Progenitor cell of endocrine pancreas (in vitro differentiated cells): ENCODE measurements at regions not wholly inside any gene's neighbourhood (a gene's known extent, or its start where the extent isn't known, plus 50 kb on each side); places are given as distances from the start of the nearest gene placed in this dataset.

ENCODE experiments used
- DNase-seq: peaks from one replicate; pipeline ENCODE4 v3.0.0; 2021; ENCODE audit warnings: low spot score; ENCODE audit not compliant: unreplicated experiment
- H3K27ac Mint-ChIP-seq: 2 replicates; pipeline ENCODE4 v1.8.0; 2021; ENCODE audit warnings: mild to moderate bottlenecking, moderate library complexity, mixed read lengths
- H3K27me3 Mint-ChIP-seq: 2 replicates; pipeline ENCODE4 v1.8.0; 2021; ENCODE audit warnings: mixed read lengths
- H3K36me3 Mint-ChIP-seq: 2 replicates; pipeline ENCODE4 v1.8.0; 2022; ENCODE audit warnings: mixed read lengths; ENCODE audit not compliant: insufficient read depth
- H3K4me1 Mint-ChIP-seq: 2 replicates; pipeline ENCODE4 v1.8.0; 2021; ENCODE audit warnings: low read depth, mixed read lengths
- H3K4me3 Mint-ChIP-seq: 2 replicates; pipeline ENCODE4 v1.8.0; 2021; ENCODE audit warnings: low read depth, mild to moderate bottlenecking, moderate library complexity, mixed read lengths
- H3K9me3 Mint-ChIP-seq: 2 replicates; pipeline ENCODE4 v1.8.0; 2021; ENCODE audit warnings: low read depth, mixed read lengths
- TF ChIP-seq, protein P1 (sequence below): fragments of 200-600 bp; sonication (generic); IDR thresholded peaks from one replicate; pipeline ENCODE4 v1.5.0; 2021; ENCODE audit warnings: antibody characterized with exemption, mild to moderate bottlenecking; ENCODE audit not compliant: unreplicated experiment

GRCh38 chr13:34152996-34153395, 335.0 kb downstream of the RFC3 start:
- no peaks in the 10 kb centered on the region for H3K9me3 Mint-ChIP-seq
- TF ChIP-seq, protein P1, sequence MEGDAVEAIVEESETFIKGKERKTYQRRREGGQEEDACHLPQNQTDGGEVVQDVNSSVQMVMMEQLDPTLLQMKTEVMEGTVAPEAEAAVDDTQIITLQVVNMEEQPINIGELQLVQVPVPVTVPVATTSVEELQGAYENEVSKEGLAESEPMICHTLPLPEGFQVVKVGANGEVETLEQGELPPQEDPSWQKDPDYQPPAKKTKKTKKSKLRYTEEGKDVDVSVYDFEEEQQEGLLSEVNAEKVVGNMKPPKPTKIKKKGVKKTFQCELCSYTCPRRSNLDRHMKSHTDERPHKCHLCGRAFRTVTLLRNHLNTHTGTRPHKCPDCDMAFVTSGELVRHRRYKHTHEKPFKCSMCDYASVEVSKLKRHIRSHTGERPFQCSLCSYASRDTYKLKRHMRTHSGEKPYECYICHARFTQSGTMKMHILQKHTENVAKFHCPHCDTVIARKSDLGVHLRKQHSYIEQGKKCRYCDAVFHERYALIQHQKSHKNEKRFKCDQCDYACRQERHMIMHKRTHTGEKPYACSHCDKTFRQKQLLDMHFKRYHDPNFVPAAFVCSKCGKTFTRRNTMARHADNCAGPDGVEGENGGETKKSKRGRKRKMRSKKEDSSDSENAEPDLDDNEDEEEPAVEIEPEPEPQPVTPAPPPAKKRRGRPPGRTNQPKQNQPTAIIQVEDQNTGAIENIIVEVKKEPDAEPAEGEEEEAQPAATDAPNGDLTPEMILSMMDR: no peak
- H3K4me3 Mint-ChIP-seq: no peak overlapping the region
- H3K27ac Mint-ChIP-seq: peak overlapping the region; percentile 93
- no peaks in the 10 kb centered on the region for H3K36me3 Mint-ChIP-seq
- no peaks in the 10 kb centered on the region for H3K27me3 Mint-ChIP-seq
- H3K4me1 Mint-ChIP-seq: peaks cover 47% of the 10 kb centered on the region
- DNase-seq: no peak

GRCh38 chr13:34153428-34154180, 335.7 kb downstream of the RFC3 start:
- Mint-ChIP-seq H3K4me1 (peaks cover 47% of the 10 kb centered on the region), H3K36me3 (no peaks in the 10 kb centered on the region), H3K4me3 (peak overlapping the region; percentile 48), H3K27ac (peak overlapping the region; percentile 93), H3K27me3 (no peaks in the 10 kb centered on the region), H3K9me3 (no peaks in the 10 kb centered on the region)
- TF ChIP-seq, protein P1: no peak
- DNase-seq: no peak

DNA sequence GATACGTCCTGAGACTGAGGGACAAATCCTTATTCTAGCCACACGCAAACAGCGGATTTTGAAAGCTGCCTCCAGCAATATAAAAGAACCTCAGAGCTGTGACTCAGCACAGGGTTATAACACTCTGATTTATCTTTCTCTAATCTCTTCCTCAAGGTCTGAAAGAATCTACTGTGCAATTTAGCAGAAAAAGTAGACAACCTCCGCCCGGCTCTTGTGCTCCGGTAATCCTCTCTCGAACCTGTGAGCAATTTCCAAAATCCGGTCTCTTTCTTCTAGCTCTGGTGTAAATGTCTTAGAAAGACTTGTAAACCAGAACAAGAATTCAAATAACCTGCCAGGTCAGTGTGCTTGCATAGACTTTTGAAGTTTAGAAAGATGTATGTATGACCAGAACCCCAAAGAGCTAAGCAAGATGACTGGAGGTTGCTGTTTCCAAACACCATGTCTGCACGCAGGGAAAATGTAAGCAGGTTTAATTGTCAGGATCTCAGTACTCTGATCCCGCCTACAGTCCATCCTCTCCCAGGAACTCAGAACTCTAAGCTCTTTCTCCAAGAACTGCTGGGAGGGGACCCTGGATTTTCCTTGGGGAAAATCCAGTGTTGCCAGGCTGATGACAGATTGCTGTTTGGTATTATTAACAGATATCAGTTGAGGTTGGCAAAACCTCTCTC, 338.1 kb downstream of the RFC3 start:
- peak overlapping the region; percentile 94 for H3K27ac Mint-ChIP-seq
- peak overlapping the region; percentile 35 for H3K4me3 Mint-ChIP-seq
- H3K9me3 Mint-ChIP-seq: peaks cover 3% of the 10 kb centered on the region
- no peak for DNase-seq
- H3K36me3 Mint-ChIP-seq: no peaks in the 10 kb centered on the region
- H3K4me1 Mint-ChIP-seq: peaks cover 47% of the 10 kb centered on the region
- TF ChIP-seq, protein P1: no peak
- H3K27me3 Mint-ChIP-seq: no peaks in the 10 kb centered on the region

DNA sequence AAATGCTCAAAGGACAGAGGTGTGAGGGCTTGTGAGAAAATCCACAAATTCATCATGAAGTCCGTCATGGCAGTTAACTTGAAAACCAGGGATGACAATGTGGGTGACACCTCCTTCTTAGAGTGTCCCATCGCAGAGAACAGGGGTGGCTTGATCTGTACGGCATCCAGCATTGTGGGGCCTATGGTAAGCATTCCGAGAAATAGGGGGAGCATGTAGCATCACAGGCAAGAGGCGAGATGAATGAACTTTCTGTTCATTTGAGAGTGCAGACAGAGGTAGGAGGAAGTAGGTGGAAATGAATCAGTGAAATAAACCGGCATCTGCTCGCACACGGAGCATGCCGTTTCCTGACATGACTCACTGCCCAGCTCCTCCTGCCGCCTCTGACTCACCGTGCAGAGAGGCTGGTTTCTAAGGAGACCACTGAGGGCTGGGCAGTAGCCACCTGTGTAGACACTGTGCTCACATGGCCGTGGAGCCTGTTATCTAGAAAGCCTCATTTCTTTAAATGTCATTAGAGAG, 339.0 kb downstream of the RFC3 start:
- Mint-ChIP-seq H3K9me3 (peaks cover 3% of the 10 kb centered on the region), H3K4me3 (peak overlapping the region; percentile 17), H3K27me3 (no peaks in the 10 kb centered on the region), H3K4me1 (peaks cover 50% of the 10 kb centered on the region), H3K36me3 (no peaks in the 10 kb centered on the region), H3K27ac (peak overlapping the region; percentile 94)
- DNase-seq: peak; percentile 19
- TF ChIP-seq, protein P1: no peak

DNA sequence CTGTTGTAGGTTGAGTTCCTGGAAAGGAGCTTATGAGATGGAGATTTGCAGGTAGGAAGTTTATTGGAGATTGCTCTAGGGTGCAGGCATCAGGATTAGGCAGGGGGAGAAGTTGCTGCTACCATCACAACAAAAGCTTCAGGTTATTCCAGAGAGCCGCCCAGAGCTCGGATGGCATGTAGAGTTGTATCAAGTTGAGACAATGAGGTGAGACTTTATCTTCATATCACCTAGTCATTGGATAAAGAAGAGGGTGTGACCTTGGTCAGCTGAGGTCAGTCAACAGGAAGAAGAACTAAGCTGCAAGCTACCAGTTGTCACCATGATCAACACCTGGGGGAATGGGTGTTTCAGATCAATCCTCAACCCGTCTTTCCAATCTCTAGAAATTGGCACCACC, 342.0 kb downstream of the RFC3 start:
- Mint-ChIP-seq H3K27ac (no peak overlapping the region), H3K4me1 (peaks cover 50% of the 10 kb centered on the region), H3K4me3 (no peak overlapping the region), H3K36me3 (no peaks in the 10 kb centered on the region), H3K27me3 (no peaks in the 10 kb centered on the region), H3K9me3 (peaks cover 3% of the 10 kb centered on the region)
- TF ChIP-seq, protein P1: no peak
- no peak for DNase-seq
